Heart left ventricle (tissue), 16 donors: ENCODE measurements at regions not wholly inside any gene's neighbourhood (a gene's known extent, or its start where the extent isn't known, plus 50 kb on each side); places are given as distances from the start of the nearest gene placed in this dataset.

Experiments
- ATAC-seq, 4 donors: fragments of 200-7000 bp; cut with Tn5 transposase; one replicate each; pipeline ENCODE4 v1.9.1; 2020 to 2022; ENCODE audit warnings: moderate library complexity in 4 of 4, mild to moderate bottlenecking in 3 of 4, moderate number of reproducible peaks in 1 of 4
- DNase-seq, 5 donors: peaks; one replicate each; pipeline ENCODE4 v3.0.0-alpha.2; 2020
- H3K27ac ChIP-seq, 12 donors: fragments of 200-600 bp; sonication (generic) in 4 of 12; one replicate each; pipeline versions ENCODE4 v1.5.0 to v1.8.0; 2016 to 2022; ENCODE audit warnings: mild to moderate bottlenecking in 2 of 12
- H3K27me3 ChIP-seq, 9 donors: fragments of 200-600 bp; sonication (generic) in 2 of 9; one replicate each; pipeline versions ENCODE4 v1.5.1 to v1.8.0; 2016 to 2022; ENCODE audit warnings: mild to moderate bottlenecking in 3 of 9
- H3K36me3 ChIP-seq, 9 donors: fragments of 200-600 bp; sonication (generic) in 2 of 9; one replicate each; pipeline versions ENCODE4 v1.5.0 to v1.8.0; 2018 to 2022; ENCODE audit warnings: mild to moderate bottlenecking in 2 of 9
- H3K4me1 ChIP-seq, 12 donors: fragments of 200-600 bp; sonication (generic) in 4 of 12; one replicate each; pipeline versions ENCODE4 v1.5.0 to v1.8.0; 2016 to 2022; ENCODE audit warnings: mild to moderate bottlenecking in 3 of 12
- H3K4me3 ChIP-seq, 12 donors: fragments of 200-600 bp; sonication (generic) in 4 of 12; one replicate each; pipeline versions ENCODE4 v1.5.0 to v1.8.0; 2017 to 2022; ENCODE audit warnings: mild to moderate bottlenecking in 9 of 12, moderate library complexity in 4 of 12
- H3K9me3 ChIP-seq, 12 donors: fragments of 200-600 bp; sonication (generic) in 4 of 12; one replicate each; pipeline versions ENCODE4 v1.5.0 to v1.8.0; 2016 to 2022; ENCODE audit warnings: mild to moderate bottlenecking in 1 of 12
- CTCF ChIP-seq, 12 donors: fragments of 200-600 bp; sonication (generic) in 4 of 12; IDR thresholded peaks; one replicate each; pipeline versions ENCODE4 v1.5.0 to v1.8.0; 2018 to 2022; ENCODE audit warnings: antibody characterized with exemption in 12 of 12, mild to moderate bottlenecking in 5 of 12
- POLR2A ChIP-seq, 2 donors: fragments of 450-650 bp; IDR thresholded peaks; one replicate each; pipeline ENCODE4 v1.6.1; 2017; ENCODE audit warnings: antibody characterized with exemption in 2 of 2, mild to moderate bottlenecking in 2 of 2, moderate library complexity in 2 of 2
- WGBS, 4 donors: extraction: QIAGEN DNeasy Blood & Tissue Kit in 2 of 4; methylation state at CpG; one replicate each; pipeline versions ENCODE4 v1.1.5 to v1.1.7; 2013 to 2018; 5-methylcytosine and 5-hydroxymethylcytosine counted together
- intact Hi-C, 10 donors: fragments of 100-400 bp; cut with DNase I; formaldehyde crosslinking; loops; one replicate each; pipeline versions ENCODE4 v1.11.1 to v1.14.2; 2022
- donor health status: ischemic (EF 13 %, LVEDD 7.1; RV severe dilation, severe dysfunction).
- donor health status: healthy with polysubstance abuse.
- donor health status: DM: no; HTN: yes; CAD: no.
- donor health status: DM: no; HTN: no; CAD: no.
- donor health status: ischemic (EF 25% LVEDD 6.9; RV normal size, moderate dysfunction).
- donor health status: ischemic (EF 25% LVEDD 5.7; RV mildly dilated, moderate dysfunction).
- donor health status: healthy.
- donor health status: DM: yes; HTN: yes; CAD: no.
- donor health status: ischemic (EF 35%, LVEDD 5.7; RV mildly dilated, moderate dysfunction).
- donor health status: nonischemic (EF 11% LVEDD 7.7; RV severe dilation, severe dysfunction).
- donor health status: DM: yes; HTN: yes; CAD: no.
- donor health status: PGD.
- donor health status: ischemic (EF 29% LVEDD 5.4; RV normal size, mild dysfunction).
- donor health status: nonischemic (EF 23%, LVEDD 6.1; RV moderate dilation, normal function).

DNA sequence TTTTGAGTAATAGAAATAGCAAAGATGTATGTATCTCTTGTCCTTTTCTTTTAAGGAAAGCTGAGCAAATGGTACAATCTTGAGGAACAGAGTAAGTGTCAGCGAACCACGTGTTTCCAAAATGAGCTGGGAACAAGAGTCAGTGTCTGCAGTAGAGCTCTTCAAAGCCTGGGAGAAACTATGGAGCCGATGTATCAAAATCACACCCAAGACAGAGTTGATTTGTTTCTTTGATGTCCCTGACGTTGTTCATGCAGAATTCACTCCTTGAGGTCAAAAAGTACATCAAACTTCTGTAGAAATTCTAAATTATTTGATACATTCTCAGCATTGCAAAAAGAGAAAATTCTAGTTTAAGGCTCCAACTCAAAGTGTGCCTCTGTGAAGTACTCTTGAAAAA, 216.5 kb downstream of the SKIDA1 start:
- ATAC-seq, result no peak
- H3K4me1 ChIP-seq, result peaks cover 0 to 6% (median 4%) of the 10 kb centered on the region in 12 donors
- no peaks in the 10 kb centered on the region for H3K9me3 ChIP-seq
- no peak overlapping the region for H3K4me3 ChIP-seq
- intact Hi-C loops, result no loop called here
- TF ChIP-seq POLR2A (IDR thresholded peaks at IDR 0.05), result no peak
- no peak for TF ChIP-seq CTCF (IDR thresholded peaks at IDR 0.05)
- no peak overlapping the region for H3K27ac ChIP-seq
- no peak for DNase-seq
- WGBS, 4 donors, result 70 to 79% (median 76%) methylated on average over 4 of the region's 4 CpGs
- no peaks in the 10 kb centered on the region for H3K36me3 ChIP-seq
- H3K27me3 ChIP-seq, result no peaks in the 10 kb centered on the region

- no peaks in the 10 kb centered on the region for H3K27me3 ChIP-seq
- no peak for ATAC-seq
- no peaks in the 10 kb centered on the region for H3K9me3 ChIP-seq
- intact Hi-C loops, result no loop called here
- H3K4me1 ChIP-seq, result no peaks in the 10 kb centered on the region
- DNase-seq, result no peak
- H3K36me3 ChIP-seq, result no peaks in the 10 kb centered on the region
- 91 to 95% (median 93%) methylated on average over 3 of the region's 3 CpGs for WGBS, 4 donors
- TF ChIP-seq CTCF (IDR thresholded peaks at IDR 0.05) (no peak), POLR2A (IDR thresholded peaks at IDR 0.05) (no peak)
- no peak overlapping the region for H3K27ac ChIP-seq
- no peak overlapping the region for H3K4me3 ChIP-seq
These were observed 217.5 kb downstream of the SKIDA1 start for GRCh38 chr10:21308018-21308417.

DNA sequence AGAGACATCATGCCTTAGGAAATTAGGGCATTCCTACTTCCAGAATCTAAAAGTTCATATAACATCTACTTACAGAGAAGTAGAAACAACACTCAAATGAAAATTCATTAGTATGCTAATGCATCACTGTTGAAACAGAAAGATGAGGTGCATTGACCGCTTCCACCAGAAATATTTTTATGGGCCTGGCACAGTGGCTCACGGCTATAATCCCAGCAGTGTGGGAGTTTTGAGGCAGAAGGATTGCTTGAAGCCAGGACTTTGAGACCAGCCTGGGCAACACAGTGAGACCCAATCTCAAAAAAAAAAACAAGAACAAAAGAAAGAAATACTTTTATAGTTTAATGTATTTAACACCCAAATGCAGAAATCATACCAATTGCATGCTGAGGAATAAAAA, 220.9 kb downstream of the SKIDA1 start:
- Histone ChIP-seq H3K9me3 (no peaks in the 10 kb centered on the region), H3K4me3 (no peak overlapping the region), H3K36me3 (no peaks in the 10 kb centered on the region), H3K27ac (no peak overlapping the region), H3K4me1 (peaks cover 0 to 9% (median 0%) of the 10 kb centered on the region in 12 donors), H3K27me3 (no peaks in the 10 kb centered on the region)
- intact Hi-C loops, result no loop called here
- no peak for ATAC-seq
- 95 to 100% (median 99%) methylated on average over 2 of the region's 2 CpGs for WGBS, 4 donors
- TF ChIP-seq POLR2A (IDR thresholded peaks at IDR 0.05) (no peak), CTCF (IDR thresholded peaks at IDR 0.05) (no peak)
- no peak for DNase-seq

- no peak overlapping the region for H3K27ac ChIP-seq
- ATAC-seq (no peak), DNase-seq (no peak)
- H3K27me3 ChIP-seq, result no peaks in the 10 kb centered on the region
- peaks cover 0 to 9% (median 0%) of the 10 kb centered on the region in 12 donors for H3K4me1 ChIP-seq
- intact Hi-C loops, result no loop called here
- 77 to 83% (median 80%) methylated on average over 5 of the region's 5 CpGs for WGBS, 4 donors
- H3K36me3 ChIP-seq, result no peaks in the 10 kb centered on the region
- no peak for TF ChIP-seq CTCF (IDR thresholded peaks at IDR 0.05)
- TF ChIP-seq POLR2A (IDR thresholded peaks at IDR 0.05), result no peak
- H3K9me3 ChIP-seq, result no peaks in the 10 kb centered on the region
- H3K4me3 ChIP-seq, result no peak overlapping the region
These were observed 221.3 kb downstream of the SKIDA1 start for GRCh38 chr10:21304198-21304597.
